ENCODE measurements at regions not wholly inside any gene's neighbourhood (a gene's known extent, or its start where the extent isn't known, plus 50 kb on each side); places are given as distances from the start of the nearest gene placed in this dataset.
A peak's percentile ranks its signal among the peaks of the same experiment; 100 is the strongest.

- TF ChIP-seq CTCF (IDR thresholded peaks at IDR 0.05), result no peak
- TF ChIP-seq EP300 (IDR thresholded peaks at IDR 0.05; ENCODE audit: low read depth), result no peak
- peak in 1 of 3 donors; percentile 9 for TF ChIP-seq POLR2AphosphoS5 (IDR thresholded peaks at IDR 0.05)
- no peak for TF ChIP-seq POLR2A (IDR thresholded peaks at IDR 0.05)
Observed at GRCh38 chr15:39153716-39154115, 427.2 kb upstream of the THBS1 start.

All from transverse colon (tissue), 4 donors.